ENCODE measurements at regions not wholly inside any gene's neighbourhood (a gene's known extent, or its start where the extent isn't known, plus 50 kb on each side); places are given as distances from the start of the nearest gene placed in this dataset.

GRCh38 chr10:110368556-110368955, 63.8 kb upstream of the SMNDC1 start:
- DNase-seq (ENCODE audit: extremely low spot score, unreplicated experiment): no peak
- peaks cover 14% of the 10 kb centered on the region for H3K4me1 Mint-ChIP-seq (ENCODE audit: unreplicated experiment)
- TF ChIP-seq, protein P1, sequence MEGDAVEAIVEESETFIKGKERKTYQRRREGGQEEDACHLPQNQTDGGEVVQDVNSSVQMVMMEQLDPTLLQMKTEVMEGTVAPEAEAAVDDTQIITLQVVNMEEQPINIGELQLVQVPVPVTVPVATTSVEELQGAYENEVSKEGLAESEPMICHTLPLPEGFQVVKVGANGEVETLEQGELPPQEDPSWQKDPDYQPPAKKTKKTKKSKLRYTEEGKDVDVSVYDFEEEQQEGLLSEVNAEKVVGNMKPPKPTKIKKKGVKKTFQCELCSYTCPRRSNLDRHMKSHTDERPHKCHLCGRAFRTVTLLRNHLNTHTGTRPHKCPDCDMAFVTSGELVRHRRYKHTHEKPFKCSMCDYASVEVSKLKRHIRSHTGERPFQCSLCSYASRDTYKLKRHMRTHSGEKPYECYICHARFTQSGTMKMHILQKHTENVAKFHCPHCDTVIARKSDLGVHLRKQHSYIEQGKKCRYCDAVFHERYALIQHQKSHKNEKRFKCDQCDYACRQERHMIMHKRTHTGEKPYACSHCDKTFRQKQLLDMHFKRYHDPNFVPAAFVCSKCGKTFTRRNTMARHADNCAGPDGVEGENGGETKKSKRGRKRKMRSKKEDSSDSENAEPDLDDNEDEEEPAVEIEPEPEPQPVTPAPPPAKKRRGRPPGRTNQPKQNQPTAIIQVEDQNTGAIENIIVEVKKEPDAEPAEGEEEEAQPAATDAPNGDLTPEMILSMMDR (IDR thresholded peaks at IDR 0.05): no peak
- H3K4me3 Mint-ChIP-seq (ENCODE audit: unreplicated experiment): no peak overlapping the region
- H3K36me3 Mint-ChIP-seq (ENCODE audit: unreplicated experiment): no peaks in the 10 kb centered on the region
- no peaks in the 10 kb centered on the region for H3K27me3 Mint-ChIP-seq (ENCODE audit: unreplicated experiment)
- H3K9me3 Mint-ChIP-seq (ENCODE audit: unreplicated experiment): no peaks in the 10 kb centered on the region
- H3K27ac Mint-ChIP-seq (ENCODE audit: unreplicated experiment): no peak overlapping the region

DNA sequence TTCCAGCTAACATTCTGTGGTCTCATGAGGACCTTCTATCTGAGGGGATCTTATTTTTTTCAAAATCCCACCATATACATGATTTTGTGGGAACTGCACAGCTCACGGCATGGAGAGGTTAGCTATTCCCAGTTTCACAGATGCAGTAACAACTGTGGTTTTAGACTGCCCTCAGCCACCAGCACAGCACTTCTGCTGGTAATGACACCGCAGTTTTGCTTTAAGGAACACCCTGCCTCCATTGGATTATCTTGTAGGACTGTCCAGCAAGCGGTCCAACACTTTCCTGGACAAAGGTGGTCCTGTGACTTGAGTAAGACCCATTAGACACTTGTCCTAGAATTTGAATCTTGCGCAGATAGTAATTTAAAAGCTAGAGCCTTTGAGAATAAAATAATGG, 65.3 kb upstream of the SMNDC1 start:
- no peak overlapping the region for H3K4me3 Mint-ChIP-seq (ENCODE audit: unreplicated experiment)
- peaks cover 5% of the 10 kb centered on the region for H3K4me1 Mint-ChIP-seq (ENCODE audit: unreplicated experiment)

GRCh38 chr10:110372656-110373055, 67.9 kb upstream of the SMNDC1 start:
- no peak for DNase-seq (ENCODE audit: extremely low spot score, unreplicated experiment)
- no peaks in the 10 kb centered on the region for H3K9me3 Mint-ChIP-seq (ENCODE audit: unreplicated experiment)
- peaks cover 5% of the 10 kb centered on the region for H3K4me1 Mint-ChIP-seq (ENCODE audit: unreplicated experiment)
- TF ChIP-seq, protein P1 (IDR thresholded peaks at IDR 0.05): no peak
- H3K4me3 Mint-ChIP-seq (ENCODE audit: unreplicated experiment): no peak overlapping the region
- H3K27ac Mint-ChIP-seq (ENCODE audit: unreplicated experiment): no peak overlapping the region
- H3K27me3 Mint-ChIP-seq (ENCODE audit: unreplicated experiment): no peaks in the 10 kb centered on the region
- H3K36me3 Mint-ChIP-seq (ENCODE audit: unreplicated experiment): no peaks in the 10 kb centered on the region

More for the DNA sequence above, 65.3 kb upstream of the SMNDC1 start:
- TF ChIP-seq, protein P1 (IDR thresholded peaks at IDR 0.05): no peak
- Mint-ChIP-seq H3K27ac (ENCODE audit: unreplicated experiment) (no peak overlapping the region), H3K36me3 (ENCODE audit: unreplicated experiment) (no peaks in the 10 kb centered on the region), H3K27me3 (ENCODE audit: unreplicated experiment) (no peaks in the 10 kb centered on the region), H3K9me3 (ENCODE audit: unreplicated experiment) (no peaks in the 10 kb centered on the region)
- DNase-seq (ENCODE audit: extremely low spot score, unreplicated experiment): no peak

DNA sequence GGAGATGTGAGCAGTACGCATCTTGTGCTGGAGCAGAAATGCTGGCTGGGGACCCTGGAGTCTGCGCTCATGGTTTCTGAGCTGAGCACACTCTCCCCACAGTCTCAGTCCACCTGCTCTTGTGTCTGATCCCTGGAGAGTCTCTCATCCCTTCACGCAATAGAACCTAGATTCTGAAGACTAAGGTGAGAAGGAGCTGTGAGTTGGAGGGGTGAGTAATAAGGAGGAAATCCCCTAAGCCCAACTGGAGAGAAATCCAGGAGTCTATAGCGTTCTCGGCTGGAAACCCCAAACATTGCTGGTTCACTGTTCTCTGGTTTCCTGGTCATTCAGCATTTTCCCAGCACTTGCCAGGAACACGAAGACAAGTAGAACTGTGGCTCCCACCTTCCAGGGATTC, 68.3 kb upstream of the SMNDC1 start:
- Mint-ChIP-seq H3K27me3 (ENCODE audit: unreplicated experiment) (no peaks in the 10 kb centered on the region), H3K27ac (ENCODE audit: unreplicated experiment) (no peak overlapping the region), H3K4me1 (ENCODE audit: unreplicated experiment) (peaks cover 2% of the 10 kb centered on the region), H3K36me3 (ENCODE audit: unreplicated experiment) (no peaks in the 10 kb centered on the region), H3K4me3 (ENCODE audit: unreplicated experiment) (no peak overlapping the region), H3K9me3 (ENCODE audit: unreplicated experiment) (no peaks in the 10 kb centered on the region)
- TF ChIP-seq, protein P1 (IDR thresholded peaks at IDR 0.05): no peak
- DNase-seq (ENCODE audit: extremely low spot score, unreplicated experiment): no peak

GRCh38 chr10:110373857-110374654, 69.3 kb upstream of the SMNDC1 start:
- Mint-ChIP-seq H3K36me3 (ENCODE audit: unreplicated experiment) (no peaks in the 10 kb centered on the region), H3K9me3 (ENCODE audit: unreplicated experiment) (no peaks in the 10 kb centered on the region), H3K4me1 (ENCODE audit: unreplicated experiment) (no peaks in the 10 kb centered on the region), H3K27me3 (ENCODE audit: unreplicated experiment) (no peaks in the 10 kb centered on the region), H3K4me3 (ENCODE audit: unreplicated experiment) (no peak overlapping the region), H3K27ac (ENCODE audit: unreplicated experiment) (no peak overlapping the region)
- DNase-seq (ENCODE audit: extremely low spot score, unreplicated experiment): no peak
- TF ChIP-seq, protein P1 (IDR thresholded peaks at IDR 0.05): no peak
